Upper lobe of left lung (tissue), 4 donors: ENCODE measurements at regions not wholly inside any gene's neighbourhood (a gene's known extent, or its start where the extent isn't known, plus 50 kb on each side); places are given as distances from the start of the nearest gene placed in this dataset.

Experiments
- CTCF ChIP-seq, 6 experiments: fragments of 450-650 bp in 4 of 6; fragments of 200-600 bp in 2 of 6; sonication (generic) in 2 of 6; IDR thresholded peaks; one replicate each; pipeline ENCODE4 v1.5.1; 2016 to 2019; ENCODE audit warnings: antibody characterized with exemption in 6 of 6
- POLR2A ChIP-seq, 4 donors: fragments of 450-650 bp; IDR thresholded peaks; one replicate each; pipeline ENCODE4 v1.5.1; 2016 to 2017; ENCODE audit warnings: antibody characterized with exemption in 4 of 4, mild to moderate bottlenecking in 2 of 4
- POLR2AphosphoS5 ChIP-seq, 2 donors: sonication (generic); formaldehyde crosslinking; IDR thresholded peaks; one replicate each; pipeline ENCODE4 v1.5.1; 2017; ENCODE audit warnings: antibody characterized with exemption in 2 of 2

- TF ChIP-seq CTCF (IDR thresholded peaks at IDR 0.05): no peak
- no peak for TF ChIP-seq POLR2AphosphoS5 (IDR thresholded peaks at IDR 0.05)
- no peak for TF ChIP-seq POLR2A (IDR thresholded peaks at IDR 0.05)
Measured at GRCh38 chr2:6423944-6424343, 441.8 kb downstream of the CMPK2 start.
